Endothelial cell of umbilical vein (primary cell): ENCODE measurements at regions not wholly inside any gene's neighbourhood (a gene's known extent, or its start where the extent isn't known, plus 50 kb on each side); places are given as distances from the start of the nearest gene placed in this dataset.

Experiments used
- BruUV-seq: library from RNA; stranded (reverse); fragments of 400-500 nt; replicated peaks from 2 replicates; lab custom pipeline; 2021; lab: Mats Ljungman, UMichigan
- CTCF ChIA-PET: fragments of 300-600, 350-600 bp; sonication (Branson Sonifier 250); formaldehyde crosslinking; loops from one replicate; lab custom pipeline; 2021; ENCODE audit warnings: antibody characterized with exemption, inconsistent platforms; lab: Charles Lee
- POLR2A ChIA-PET: fragments of 300-600, 350-600 bp; sonication (Branson Sonifier 250); formaldehyde crosslinking; loops from one replicate; lab custom pipeline; 2021; ENCODE audit warnings: antibody characterized with exemption, inconsistent platforms; lab: Charles Lee
- DNase-seq: peaks from one replicate; pipeline ENCODE4 v3.0.0-alpha.2; 2011; ENCODE audit warnings: low read depth, low spot score
- FAIRE-seq: peaks from 2 replicates; lab custom pipeline; 2011; peaks lifted over from hg19 to GRCh38; lab: Jason Lieb, UNC
- H2AFZ ChIP-seq: 2 replicates; pipeline ENCODE4 v1.6.0; 2012; ENCODE audit warnings: low read depth, low read length, control low read depth, inconsistent platforms
- H3K27ac ChIP-seq: 2 replicates; pipeline ENCODE4 v1.5.1; 2011; ENCODE audit warnings: low read depth, mild to moderate bottlenecking, control low read depth, low read length, moderate library complexity; ENCODE audit not compliant: insufficient read depth
- H3K27me3 ChIP-seq, 2 experiments: 2 replicates each; pipeline versions ENCODE4 v1.6.0 to v1.6.1; 2011; ENCODE audit warnings: low read length in 2 of 2, mixed read lengths in 1 of 2; ENCODE audit not compliant: control insufficient read depth in 2 of 2, insufficient read depth in 2 of 2
- H3K36me3 ChIP-seq, 2 experiments: 2 replicates in 1 of 2; 3 replicates in 1 of 2; pipeline ENCODE4 v1.5.1; 2011; ENCODE audit warnings: low read length in 2 of 2, mild to moderate bottlenecking in 1 of 2, moderate library complexity in 1 of 2; ENCODE audit not compliant: control insufficient read depth in 2 of 2, insufficient read depth in 2 of 2; ENCODE audit errors: extremely low read depth in 1 of 2
- H3K4me1 ChIP-seq: 3 replicates; pipeline ENCODE4 v1.5.1; 2011; ENCODE audit warnings: mild to moderate bottlenecking, low read length; ENCODE audit not compliant: control insufficient read depth, insufficient read depth; ENCODE audit errors: extremely low read depth
- H3K4me2 ChIP-seq: 2 replicates; pipeline ENCODE4 v1.6.1; 2011; ENCODE audit warnings: low read length, control low read depth, mixed read lengths; ENCODE audit not compliant: insufficient read depth
- H3K4me3 ChIP-seq, 3 experiments: fragments of 200-600 bp in 1 of 3; sonication (generic), shearing (Covaris generic) in 1 of 3; replicated peaks in 1 of 3; 2 replicates each; pipeline ENCODE4 v1.5.1; 2011 to 2016; ENCODE audit warnings: control low read depth in 3 of 3, low read length in 3 of 3, mild to moderate bottlenecking in 2 of 3, inconsistent platforms in 1 of 3, low read depth in 1 of 3, moderate library complexity in 1 of 3; ENCODE audit not compliant: insufficient read depth in 1 of 3
- H3K79me2 ChIP-seq: 2 replicates; pipeline ENCODE4 v1.6.0; 2012; ENCODE audit warnings: low read length, inconsistent platforms; ENCODE audit not compliant: control insufficient read depth, insufficient read depth
- H3K9ac ChIP-seq: replicated peaks from 2 replicates; pipeline ENCODE3; 2011; ENCODE audit warnings: low read length, control low read depth; ENCODE audit not compliant: insufficient read depth; ENCODE audit errors: extremely low read depth
- H3K9me1 ChIP-seq: replicated peaks from 3 replicates; pipeline ENCODE4 v1.6.0; 2011; ENCODE audit warnings: mild to moderate bottlenecking, low read length; ENCODE audit not compliant: control insufficient read depth, insufficient read depth; ENCODE audit errors: extremely low read depth
- H3K9me3 ChIP-seq: replicated peaks from 2 replicates; pipeline ENCODE4 v1.5.1; 2012; ENCODE audit warnings: low read length, inconsistent platforms; ENCODE audit not compliant: control insufficient read depth, insufficient read depth
- H4K20me1 ChIP-seq: replicated peaks from 2 replicates; pipeline ENCODE3; 2011; ENCODE audit warnings: mild to moderate bottlenecking, low read length; ENCODE audit not compliant: control insufficient read depth, insufficient read depth; ENCODE audit errors: extremely low read depth
- CTCF ChIP-seq, 2 donors: IDR thresholded peaks; 1 replicate in 1 of 2; 2 replicates in 1 of 2; pipeline ENCODE4 v1.5.1; 2011; ENCODE audit warnings: low read length in 2 of 2, mild to moderate bottlenecking in 2 of 2, moderate library complexity in 2 of 2, control low read depth in 1 of 2, inconsistent platforms in 1 of 2, low read depth in 1 of 2; ENCODE audit not compliant: insufficient read depth in 1 of 2; ENCODE audit errors: extremely low read depth in 1 of 2
- EZH2 ChIP-seq: IDR thresholded peaks from 2 replicates; pipeline ENCODE4 v1.6.1; 2012; ENCODE audit warnings: borderline replicate concordance, low read depth, mild to moderate bottlenecking, moderate library complexity, low read length, inconsistent platforms; ENCODE audit not compliant: severe bottlenecking
- FOS ChIP-seq: IDR thresholded peaks from 2 replicates; pipeline ENCODE4 v1.6.1; 2011; ENCODE audit warnings: mild to moderate bottlenecking, low read length, moderate library complexity, borderline replicate concordance; ENCODE audit not compliant: insufficient read depth
- GATA2 ChIP-seq: IDR thresholded peaks from 2 replicates; pipeline ENCODE4 v1.7.0; 2011; ENCODE audit warnings: low read depth, mild to moderate bottlenecking, moderate library complexity, mixed read lengths, low read length; ENCODE audit not compliant: insufficient read length, insufficient read depth
- JUN ChIP-seq: IDR thresholded peaks from 2 replicates; pipeline ENCODE4 v1.6.1; 2011; ENCODE audit warnings: borderline replicate concordance, low read depth; ENCODE audit not compliant: insufficient read length, insufficient read depth
- MAX ChIP-seq: IDR thresholded peaks from 2 replicates; pipeline ENCODE4 v1.6.1; 2011; ENCODE audit not compliant: insufficient read depth, insufficient read length
- MYC ChIP-seq: IDR thresholded peaks from one replicate; pipeline ENCODE4 v1.6.1; 2011; ENCODE audit warnings: mild to moderate bottlenecking, low read depth, low read length
- POLR2A ChIP-seq: IDR thresholded peaks from 2 replicates; pipeline ENCODE4 v1.6.1; 2012; ENCODE audit warnings: low read depth, mild to moderate bottlenecking, control low read depth, low read length
- POLR2AphosphoS5 ChIP-seq: IDR thresholded peaks from 2 replicates; pipeline ENCODE4 v1.6.1; 2012; ENCODE audit warnings: low read depth, mild to moderate bottlenecking, control low read depth, low read length, moderate library complexity; ENCODE audit not compliant: insufficient read depth
- dilution Hi-C: fragments of 300-500 bp; cut with MboI; formaldehyde crosslinking; loops from one replicate; pipeline ENCODE4 v1.15.0; 2019; ENCODE audit warnings: low sequenced_read_pairs; ENCODE audit not compliant: extremely low pct_ligation_motif_present
- intact Hi-C: fragments of 100-400 bp; cut with micrococcal nuclease; formaldehyde crosslinking; loops from one replicate; pipeline ENCODE4 v1.10.0; 2022

- Histone ChIP-seq H3K4me1 (no peaks in the 10 kb centered on the region), H3K9me3 (no peaks in the 10 kb centered on the region), H3K9me1 (no peaks in the 10 kb centered on the region), H3K27ac (no peak overlapping the region), H3K4me3 (no peak overlapping the region), H3K36me3 (no peaks in the 10 kb centered on the region), H2AFZ (no peak overlapping the region), H4K20me1 (no peaks in the 10 kb centered on the region), H3K79me2 (no peaks in the 10 kb centered on the region), H3K4me2 (no peak overlapping the region), H3K9ac (no peak overlapping the region), H3K27me3 (peaks cover 0 to 3% of the 10 kb centered on the region in 2 experiments)
- dilution Hi-C loops (no loop called here), intact Hi-C loops (no loop called here)
- ChIA-PET POLR2A (no interaction called here), CTCF (interaction anchor here (2.0 kb wide), 1 partner anchor 10 kb away, joined by 7 read pairs; no protein-coding TSS in a partner anchor)
- DNase-seq (no peak), FAIRE-seq (no peak)
- TF ChIP-seq FOS (no peak), CTCF (IDR thresholded peaks at IDR 0.05; ENCODE audit: extremely low read depth in 1 of 2, insufficient read depth in 1 of 2, low read depth in 1 of 2, low read length in 2 of 2) (no peak), POLR2AphosphoS5 (no peak)
- no TSS peak for BruUV-seq
These were observed 105.7 kb downstream of the SLC4A3 start for GRCh38 chr2:219733106-219733505.

- dilution Hi-C loops: no loop called here
- no peak for FAIRE-seq
- Histone ChIP-seq H3K4me2 (no peak overlapping the region), H2AFZ (no peak overlapping the region), H3K9me3 (no peaks in the 10 kb centered on the region), H3K4me3 (no peak overlapping the region), H3K27me3 (no peaks in the 10 kb centered on the region), H3K9ac (no peak overlapping the region), H3K27ac (no peak overlapping the region), H4K20me1 (no peaks in the 10 kb centered on the region), H3K9me1 (no peaks in the 10 kb centered on the region), H3K36me3 (no peaks in the 10 kb centered on the region), H3K4me1 (no peaks in the 10 kb centered on the region), H3K79me2 (no peaks in the 10 kb centered on the region)
- CTCF ChIA-PET: interaction anchor here (2.0 to 5.6 kb wide), 2 partner anchors 9 to 1839 kb away, joined by 7 to 87 read pairs; partner anchors contain the start of gene EPHA4
- POLR2A ChIA-PET: no interaction called here
- intact Hi-C loops: no loop called here
- no peak for TF ChIP-seq POLR2AphosphoS5
- no peak for TF ChIP-seq JUN
- TF ChIP-seq MYC: no peak
- no peak for TF ChIP-seq EZH2
- TF ChIP-seq POLR2A: no peak
- TF ChIP-seq FOS: no peak
- no peak for TF ChIP-seq GATA2
- no peak for TF ChIP-seq CTCF (IDR thresholded peaks at IDR 0.05; ENCODE audit: extremely low read depth in 1 of 2, insufficient read depth in 1 of 2, low read depth in 1 of 2, low read length in 2 of 2)
- TF ChIP-seq MAX: no peak
- no peak for DNase-seq
- BruUV-seq: no TSS peak
These were observed 106.3 kb downstream of the SLC4A3 start for GRCh38 chr2:219733746-219734145.
